Thyroid gland (tissue), 4 donors: ENCODE measurements at regions not wholly inside any gene's neighbourhood (a gene's known extent, or its start where the extent isn't known, plus 50 kb on each side); places are given as distances from the start of the nearest gene placed in this dataset.

Experiments used
- CTCF ChIP-seq, 6 experiments: fragments of 200-600 bp in 3 of 6; fragments of 450-650 bp in 3 of 6; sonication (generic) in 3 of 6; IDR thresholded peaks; one replicate each; pipeline ENCODE4 v1.5.1; 2016 to 2019; ENCODE audit warnings: antibody characterized with exemption in 6 of 6, mild to moderate bottlenecking in 2 of 6, inconsistent platforms in 1 of 6, moderate library complexity in 1 of 6
- POLR2A ChIP-seq, 2 donors: fragments of 450-650 bp; IDR thresholded peaks; one replicate each; pipeline ENCODE4 v1.6.1; 2017; ENCODE audit warnings: antibody characterized with exemption in 2 of 2, mild to moderate bottlenecking in 2 of 2, moderate library complexity in 1 of 2

- TF ChIP-seq CTCF (IDR thresholded peaks at IDR 0.05) (no peak), POLR2A (IDR thresholded peaks at IDR 0.05) (no peak)
Measured at GRCh38 chr12:104902125-104902524, 56.0 kb downstream of the SLC41A2 start.
